Fibroblast of lung (primary cell): ENCODE measurements at regions not wholly inside any gene's neighbourhood (a gene's known extent, or its start where the extent isn't known, plus 50 kb on each side); places are given as distances from the start of the nearest gene placed in this dataset.

ENCODE experiments used
- DNase-seq, 2 donors: peaks; one replicate each; pipeline versions ENCODE4 v3.0.0 to v3.0.0-alpha.2; 2010; ENCODE audit warnings: low read depth in 2 of 2
- H2AFZ ChIP-seq: 2 replicates; pipeline ENCODE4 v1.5.1; 2012; ENCODE audit warnings: low read length, control low read depth, inconsistent platforms
- H3K27ac ChIP-seq: 2 replicates; pipeline ENCODE4 v1.5.1; 2011; ENCODE audit warnings: low read length, control low read depth; ENCODE audit not compliant: insufficient read depth
- H3K27me3 ChIP-seq: 2 replicates; pipeline ENCODE4 v1.5.1; 2011; ENCODE audit warnings: mild to moderate bottlenecking, low read length; ENCODE audit not compliant: control insufficient read depth, insufficient read depth
- H3K36me3 ChIP-seq: 2 replicates; pipeline ENCODE4 v1.5.1; 2011; ENCODE audit warnings: low read length; ENCODE audit not compliant: control insufficient read depth, insufficient read depth
- H3K4me1 ChIP-seq: 2 replicates; pipeline ENCODE4 v1.5.1; 2011; ENCODE audit warnings: low read length; ENCODE audit not compliant: control insufficient read depth, insufficient read depth; ENCODE audit errors: extremely low read depth
- H3K4me2 ChIP-seq: 2 replicates; pipeline ENCODE4 v1.5.1; 2011; ENCODE audit warnings: low read length, control low read depth; ENCODE audit not compliant: insufficient read depth; ENCODE audit errors: extremely low read depth
- H3K4me3 ChIP-seq, 4 experiments: fragments of 200-600 bp in 1 of 4; sonication (generic) in 1 of 4; replicated peaks in 1 of 4; 2 replicates each; pipeline ENCODE4 v1.5.1; 2011 to 2016; ENCODE audit warnings: low read length in 4 of 4, low read depth in 3 of 4, mild to moderate bottlenecking in 3 of 4, control low read depth in 2 of 4, inconsistent platforms in 1 of 4, mixed read lengths in 1 of 4; ENCODE audit not compliant: insufficient read depth in 1 of 4; ENCODE audit errors: control extremely low read depth in 1 of 4
- H3K79me2 ChIP-seq: 2 replicates; pipeline ENCODE4 v1.5.1; 2012; ENCODE audit warnings: mild to moderate bottlenecking, low read length, inconsistent platforms; ENCODE audit not compliant: control insufficient read depth, insufficient read depth
- H3K9ac ChIP-seq: 2 replicates; pipeline ENCODE4 v1.5.1; 2011; ENCODE audit warnings: mild to moderate bottlenecking, low read length, control low read depth; ENCODE audit not compliant: insufficient read depth
- H3K9me3 ChIP-seq: 2 replicates; pipeline ENCODE4 v1.5.1; 2012; ENCODE audit warnings: low read depth, low read length; ENCODE audit not compliant: control insufficient read depth, insufficient read depth
- H4K20me1 ChIP-seq: 2 replicates; pipeline ENCODE4 v1.5.1; 2011; ENCODE audit warnings: low read length; ENCODE audit not compliant: control insufficient read depth, insufficient read depth; ENCODE audit errors: extremely low read depth
- CTCF ChIP-seq, 2 donors: IDR thresholded peaks in 1 of 2; conservative IDR thresholded peaks in 1 of 2; 1 replicate in 1 of 2; 2 replicates in 1 of 2; pipeline ENCODE4 v1.5.1; 2011 to 2012; ENCODE audit warnings: low read length in 2 of 2, control low read depth in 1 of 2, inconsistent platforms in 1 of 2, low read depth in 1 of 2, mild to moderate bottlenecking in 1 of 2
- EZH2 ChIP-seq: IDR thresholded peaks from 2 replicates; pipeline ENCODE4 v1.5.1; 2012; ENCODE audit warnings: low read length, control low read depth, mild to moderate bottlenecking; ENCODE audit errors: missing control alignments

DNA sequence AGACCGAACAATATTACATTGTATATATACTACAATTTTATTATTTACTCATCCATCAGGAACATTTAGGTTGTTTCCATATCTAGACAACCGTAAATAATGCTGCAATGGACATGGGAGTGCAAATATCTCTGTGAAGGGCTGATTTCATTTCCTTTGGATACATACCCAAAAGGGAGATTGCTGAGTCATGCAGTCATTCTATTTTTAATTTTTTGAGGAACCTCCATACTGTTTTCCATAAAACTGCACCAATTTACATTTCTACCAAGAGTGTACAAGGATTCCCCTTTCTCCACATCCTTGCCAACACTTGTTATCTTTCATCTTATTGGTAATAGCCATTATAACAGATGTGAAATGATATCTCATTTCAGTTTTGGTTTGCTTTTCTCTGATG lies 84.7 kb downstream of the SLC41A2 start:
- no peaks in the 10 kb centered on the region for H4K20me1 ChIP-seq
- DNase-seq = peak; percentile 18 to 22
- H3K9ac ChIP-seq = no peak overlapping the region
- H3K36me3 ChIP-seq = no peaks in the 10 kb centered on the region
- no peaks in the 10 kb centered on the region for H3K4me1 ChIP-seq
- H3K27me3 ChIP-seq = no peaks in the 10 kb centered on the region
- TF ChIP-seq EZH2 (no peak), CTCF (conservative IDR thresholded peaks at IDR 0.05 in 1 of 2, IDR thresholded peaks at IDR 0.05 in 1 of 2; ENCODE audit: low read depth in 1 of 2, low read length in 2 of 2) (no peak)
- no peaks in the 10 kb centered on the region for H3K9me3 ChIP-seq
- no peak overlapping the region for H2AFZ ChIP-seq
- H3K4me3 ChIP-seq = no peak overlapping the region
- H3K79me2 ChIP-seq = no peaks in the 10 kb centered on the region
- H3K27ac ChIP-seq = no peak overlapping the region
- H3K4me2 ChIP-seq = no peak overlapping the region

DNA sequence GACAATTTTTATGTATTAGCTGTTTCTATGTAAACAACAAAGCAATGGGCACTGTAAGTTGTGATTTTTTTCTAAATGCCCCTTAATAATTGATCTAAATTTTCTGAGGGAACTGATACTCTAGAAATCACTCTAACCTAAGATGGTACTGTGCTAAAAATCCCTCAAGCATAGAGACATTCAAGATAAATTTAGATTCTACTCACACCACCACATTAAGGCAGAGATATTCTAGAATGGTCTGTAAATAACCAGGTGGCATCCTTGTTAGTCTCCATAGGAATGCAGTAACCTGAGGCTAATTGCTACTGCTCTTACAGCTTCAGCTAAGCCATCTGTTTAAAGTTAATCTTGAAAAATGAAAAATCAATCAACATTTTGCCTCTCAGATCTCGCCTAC lies 87.3 kb downstream of the SLC41A2 start:
- H3K4me3 ChIP-seq = no peak overlapping the region
- no peak for DNase-seq
- H3K79me2 ChIP-seq = no peaks in the 10 kb centered on the region
- H3K36me3 ChIP-seq = no peaks in the 10 kb centered on the region
- no peaks in the 10 kb centered on the region for H4K20me1 ChIP-seq
- H3K4me2 ChIP-seq = no peak overlapping the region
- no peaks in the 10 kb centered on the region for H3K4me1 ChIP-seq
- no peak overlapping the region for H2AFZ ChIP-seq
- no peak overlapping the region for H3K9ac ChIP-seq
- TF ChIP-seq EZH2 (no peak), CTCF (conservative IDR thresholded peaks at IDR 0.05 in 1 of 2, IDR thresholded peaks at IDR 0.05 in 1 of 2; ENCODE audit: low read depth in 1 of 2, low read length in 2 of 2) (no peak)
- H3K27ac ChIP-seq = no peak overlapping the region
- no peaks in the 10 kb centered on the region for H3K27me3 ChIP-seq
- H3K9me3 ChIP-seq = no peaks in the 10 kb centered on the region

GRCh38 chr12:104866291-104866690 lies 91.8 kb downstream of the SLC41A2 start:
- Histone ChIP-seq H3K36me3 (no peaks in the 10 kb centered on the region), H3K79me2 (no peaks in the 10 kb centered on the region), H4K20me1 (no peaks in the 10 kb centered on the region), H3K27me3 (no peaks in the 10 kb centered on the region), H3K4me3 (no peak overlapping the region), H3K27ac (no peak overlapping the region), H2AFZ (no peak overlapping the region), H3K9ac (no peak overlapping the region), H3K9me3 (no peaks in the 10 kb centered on the region), H3K4me2 (no peak overlapping the region), H3K4me1 (no peaks in the 10 kb centered on the region)
- DNase-seq = peak; percentile 86 to 90
- no peak for TF ChIP-seq EZH2
- no peak for TF ChIP-seq CTCF (conservative IDR thresholded peaks at IDR 0.05 in 1 of 2, IDR thresholded peaks at IDR 0.05 in 1 of 2; ENCODE audit: low read depth in 1 of 2, low read length in 2 of 2)
